ENCODE measurements at regions not wholly inside any gene's neighbourhood (a gene's known extent, or its start where the extent isn't known, plus 50 kb on each side); places are given as distances from the start of the nearest gene placed in this dataset.

- TF ChIP-seq CTCF (conservative IDR thresholded peaks at IDR 0.05; ENCODE audit: low read depth), result no peak
- H3K27ac ChIP-seq, result no peak overlapping the region
- ChIA-PET CTCF (no interaction called here), POLR2A (ENCODE audit: low non-redundant PET) (no interaction called here)
- DNase-seq (ENCODE audit: low spot score), result no peak
Measured at GRCh38 chr10:58994226-58995057, 182.0 kb upstream of the PHYHIPL start.

- no peak overlapping the region for H3K27ac ChIP-seq
- DNase-seq (ENCODE audit: low spot score), result no peak
- ChIA-PET POLR2A (ENCODE audit: low non-redundant PET) (no interaction called here), CTCF (no interaction called here)
- TF ChIP-seq CTCF (conservative IDR thresholded peaks at IDR 0.05; ENCODE audit: low read depth), result no peak
Measured at GRCh38 chr10:58995058-58995596, 181.3 kb upstream of the PHYHIPL start.

- ChIA-PET POLR2A (ENCODE audit: low non-redundant PET) (no interaction called here), CTCF (no interaction called here)
- H3K27ac ChIP-seq, result no peak overlapping the region
- DNase-seq (ENCODE audit: low spot score), result no peak
- TF ChIP-seq CTCF (conservative IDR thresholded peaks at IDR 0.05; ENCODE audit: low read depth), result no peak
Measured at GRCh38 chr10:58996063-58996462, 180.4 kb upstream of the PHYHIPL start.

- ChIA-PET POLR2A (ENCODE audit: low non-redundant PET) (no interaction called here), CTCF (no interaction called here)
- DNase-seq (ENCODE audit: low spot score), result no peak
- no peak for TF ChIP-seq CTCF (conservative IDR thresholded peaks at IDR 0.05; ENCODE audit: low read depth)
- H3K27ac ChIP-seq, result no peak overlapping the region
Measured at GRCh38 chr10:58996866-58997265, 179.6 kb upstream of the PHYHIPL start.

GRCh38 chr10:58998924-58999713 is 177.3 kb upstream of the PHYHIPL start:
- no peak overlapping the region for H3K27ac ChIP-seq
- no peak for TF ChIP-seq CTCF (conservative IDR thresholded peaks at IDR 0.05; ENCODE audit: low read depth)
- ChIA-PET POLR2A (ENCODE audit: low non-redundant PET) (no interaction called here), CTCF (no interaction called here)
- no peak for DNase-seq (ENCODE audit: low spot score)

GRCh38 chr10:59000162-59000825 is 176.1 kb upstream of the PHYHIPL start:
- no peak for TF ChIP-seq CTCF (conservative IDR thresholded peaks at IDR 0.05; ENCODE audit: low read depth)
- no peak for DNase-seq (ENCODE audit: low spot score)
- ChIA-PET POLR2A (ENCODE audit: low non-redundant PET) (no interaction called here), CTCF (interaction anchor here (0.6 kb wide), 1 partner anchor 685 kb away, joined by 3 read pairs; no protein-coding TSS in a partner anchor)
- H3K27ac ChIP-seq, result no peak overlapping the region

All from RWPE1 (cell line).